Peyer's patch (tissue), 4 donors: ENCODE measurements at regions not wholly inside any gene's neighbourhood (a gene's known extent, or its start where the extent isn't known, plus 50 kb on each side); places are given as distances from the start of the nearest gene placed in this dataset.

Source experiments
- POLR2A ChIP-seq, 2 donors: fragments of 450-650 bp; IDR thresholded peaks; one replicate each; pipeline ENCODE4 v1.5.1; 2017; ENCODE audit warnings: antibody characterized with exemption in 2 of 2, mild to moderate bottlenecking in 2 of 2, moderate library complexity in 2 of 2
- TF ChIP-seq, protein P1 (sequence below), 6 experiments: fragments of 450-650 bp in 4 of 6; fragments of 200-600 bp in 2 of 6; sonication (generic) in 1 of 6; IDR thresholded peaks; one replicate each; pipeline ENCODE4 v1.5.1; 2017 to 2019; ENCODE audit warnings: antibody characterized with exemption in 6 of 6, mild to moderate bottlenecking in 3 of 6, moderate library complexity in 1 of 6

DNA sequence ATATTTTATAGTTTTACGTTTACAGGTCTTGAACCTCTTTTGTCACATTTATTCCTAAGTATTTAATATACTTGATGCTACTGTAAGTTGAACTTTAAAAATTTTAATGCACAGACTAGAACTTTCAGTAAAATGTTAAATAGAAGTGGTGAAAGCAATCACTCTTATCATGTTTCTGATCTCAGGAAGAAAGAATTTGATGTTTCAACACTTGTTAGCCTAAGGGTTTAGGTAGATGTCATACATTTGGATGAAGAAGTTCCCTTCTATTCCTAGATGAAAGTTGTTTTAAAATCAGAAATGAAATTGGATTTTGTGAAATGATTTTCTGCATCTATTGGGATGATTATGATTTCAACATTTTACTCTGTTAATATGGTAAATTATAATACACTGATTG lies 63.6 kb upstream of the TTLL7 start:
- TF ChIP-seq POLR2A (IDR thresholded peaks at IDR 0.05), result no peak
- TF ChIP-seq, protein P1, sequence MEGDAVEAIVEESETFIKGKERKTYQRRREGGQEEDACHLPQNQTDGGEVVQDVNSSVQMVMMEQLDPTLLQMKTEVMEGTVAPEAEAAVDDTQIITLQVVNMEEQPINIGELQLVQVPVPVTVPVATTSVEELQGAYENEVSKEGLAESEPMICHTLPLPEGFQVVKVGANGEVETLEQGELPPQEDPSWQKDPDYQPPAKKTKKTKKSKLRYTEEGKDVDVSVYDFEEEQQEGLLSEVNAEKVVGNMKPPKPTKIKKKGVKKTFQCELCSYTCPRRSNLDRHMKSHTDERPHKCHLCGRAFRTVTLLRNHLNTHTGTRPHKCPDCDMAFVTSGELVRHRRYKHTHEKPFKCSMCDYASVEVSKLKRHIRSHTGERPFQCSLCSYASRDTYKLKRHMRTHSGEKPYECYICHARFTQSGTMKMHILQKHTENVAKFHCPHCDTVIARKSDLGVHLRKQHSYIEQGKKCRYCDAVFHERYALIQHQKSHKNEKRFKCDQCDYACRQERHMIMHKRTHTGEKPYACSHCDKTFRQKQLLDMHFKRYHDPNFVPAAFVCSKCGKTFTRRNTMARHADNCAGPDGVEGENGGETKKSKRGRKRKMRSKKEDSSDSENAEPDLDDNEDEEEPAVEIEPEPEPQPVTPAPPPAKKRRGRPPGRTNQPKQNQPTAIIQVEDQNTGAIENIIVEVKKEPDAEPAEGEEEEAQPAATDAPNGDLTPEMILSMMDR (IDR thresholded peaks at IDR 0.05), result no peak
